K562 (cell line): ENCODE measurements at regions not wholly inside any gene's neighbourhood (a gene's known extent, or its start where the extent isn't known, plus 50 kb on each side); places are given as distances from the start of the nearest gene placed in this dataset.

ENCODE experiments used
- ATAC-seq: fragments of 200-7000 bp; cut with Tn5 transposase; 3 replicates; pipeline ENCODE4 v1.9.1; 2020; ENCODE audit warnings: moderate library complexity
- BruUV-seq: library from RNA; stranded (reverse); fragments of 400-500 nt; replicated peaks from 2 replicates; lab custom pipeline; 2021; lab: Mats Ljungman, UMichigan
- CTCF ChIA-PET: fragments of 300-600 bp; formaldehyde crosslinking; extraction: SDS; loops from one replicate; lab custom pipeline; 2021; ENCODE audit warnings: low intra/inter-chr PET ratio; lab: Yijun Ruan, JAX
- POLR2A ChIA-PET: fragments of 300-600, 350-650 bp; sonication (Branson Sonifier 250); formaldehyde crosslinking; extraction: SDS; loops from one replicate; lab custom pipeline; 2021; ENCODE audit warnings: antibody characterized with exemption, inconsistent platforms; lab: Yijun Ruan, JAX
- DNase-seq, 4 experiments: peaks; one replicate each; pipeline versions ENCODE4 v3.0.0 to v3.0.0-alpha.2; 2011 to 2018; ENCODE audit warnings: low spot score in 3 of 4, mixed read lengths in 3 of 4; ENCODE audit errors: extremely low read depth in 1 of 4
- FAIRE-seq: peaks from 2 replicates; lab custom pipeline; 2011; peaks lifted over from hg19 to GRCh38; lab: Jason Lieb, UNC
- H2AFZ ChIP-seq: 2 replicates; pipeline ENCODE4 v1.6.0; 2011; ENCODE audit warnings: low read depth, low read length, control low read depth, inconsistent platforms
- H3K27ac ChIP-seq: fragments of 200-600 bp; 3 replicates; pipeline ENCODE4 v1.8.0; 2011; ENCODE audit warnings: low read depth, mild to moderate bottlenecking, control low read depth, inconsistent platforms, low read length, moderate library complexity, mixed read lengths; ENCODE audit errors: extremely low read depth
- H3K27me3 ChIP-seq, 2 experiments: fragments of 300-600 bp in 1 of 2; 2 replicates in 1 of 2; 3 replicates in 1 of 2; pipeline versions ENCODE4 v1.6.0 to v1.8.0; 2011; ENCODE audit warnings: inconsistent platforms in 2 of 2, low read length in 2 of 2, mild to moderate bottlenecking in 1 of 2, mixed read lengths in 1 of 2, moderate library complexity in 1 of 2; ENCODE audit not compliant: control insufficient read depth in 2 of 2, insufficient read depth in 2 of 2
- H3K36me3 ChIP-seq: fragments of 300-600 bp; 3 replicates; pipeline ENCODE4 v1.8.0; 2011; ENCODE audit warnings: mild to moderate bottlenecking, low read length, inconsistent platforms; ENCODE audit not compliant: control insufficient read depth, insufficient read depth
- H3K4me1 ChIP-seq, 2 experiments: fragments of 200-600 bp in 1 of 2; replicated peaks in 1 of 2; 2 replicates in 1 of 2; 3 replicates in 1 of 2; pipeline versions ENCODE4 v1.5.1 to v1.8.0; 2011; ENCODE audit warnings: inconsistent platforms in 2 of 2, low read length in 2 of 2, mild to moderate bottlenecking in 1 of 2, mixed read lengths in 1 of 2, moderate library complexity in 1 of 2; ENCODE audit not compliant: control insufficient read depth in 2 of 2, insufficient read depth in 2 of 2
- H3K4me2 ChIP-seq: 2 replicates; pipeline ENCODE4 v1.6.1; 2011; ENCODE audit warnings: low read length, control low read depth, inconsistent platforms, mixed read lengths; ENCODE audit not compliant: insufficient read depth
- H3K4me3 ChIP-seq: fragments of 200-600 bp; sonication (generic), shearing (Covaris generic); 2 replicates; pipeline ENCODE4 v1.5.1; 2016; ENCODE audit warnings: control low read depth, inconsistent platforms
- H3K79me2 ChIP-seq: fragments of 200-600 bp; 3 replicates; pipeline ENCODE4 v1.8.0; 2011; ENCODE audit warnings: low read length, inconsistent platforms; ENCODE audit not compliant: control insufficient read depth, insufficient read depth
- H3K9ac ChIP-seq, 2 experiments: 2 replicates each; pipeline versions ENCODE4 v1.6.0 to v1.6.1; 2011; ENCODE audit warnings: low read depth in 2 of 2, low read length in 2 of 2, control low read depth in 1 of 2, inconsistent platforms in 1 of 2, mild to moderate bottlenecking in 1 of 2, mixed read lengths in 1 of 2; ENCODE audit not compliant: insufficient read depth in 1 of 2
- H3K9me1 ChIP-seq: one replicate; pipeline ENCODE4 v1.6.0; 2011; ENCODE audit warnings: inconsistent platforms, mild to moderate bottlenecking, low read length, moderate library complexity; ENCODE audit not compliant: control insufficient read depth, insufficient read depth
- H3K9me3 ChIP-seq: replicated peaks from 2 replicates; pipeline ENCODE4 v1.5.1; 2011; ENCODE audit warnings: low read depth, low read length, inconsistent platforms; ENCODE audit not compliant: control insufficient read depth, insufficient read depth
- H4K20me1 ChIP-seq: replicated peaks from 2 replicates; pipeline ENCODE4 v1.6.1; 2011; ENCODE audit warnings: low read length, inconsistent platforms, mixed read lengths; ENCODE audit not compliant: control insufficient read depth, insufficient read depth
- ATF4 ChIP-seq: fragments of 450-650 bp; formaldehyde crosslinking; IDR thresholded peaks from 2 replicates; pipeline ENCODE4 v1.4.0; 2022; ENCODE audit warnings: mild to moderate bottlenecking, moderate library complexity
- MAFK ChIP-seq: IDR thresholded peaks from 2 replicates; pipeline ENCODE4 v1.6.1; 2011; ENCODE audit warnings: low read length, improper control_type of control experiment
- MAX ChIP-seq: sonication (generic); formaldehyde crosslinking; IDR thresholded peaks from 2 replicates; pipeline ENCODE4 v1.9.0; 2022; ENCODE audit warnings: mild to moderate bottlenecking, missing genetic modification reagents
- NONO ChIP-seq, 2 experiments: fragments of 200-400 bp in 1 of 2; fragments of 450-650 bp in 1 of 2; formaldehyde crosslinking in 1 of 2; IDR thresholded peaks; 2 replicates each; pipeline ENCODE4 v1.6.1; 2017; ENCODE audit warnings: low read depth in 2 of 2, mild to moderate bottlenecking in 2 of 2, moderate library complexity in 2 of 2, low read length in 1 of 2
- SNAPC5 ChIP-seq: fragments of 250-450 bp; sonication (Bioruptor Pico); IDR thresholded peaks from 2 replicates; pipeline ENCODE4 v1.8.0; 2021; ENCODE audit warnings: moderate library complexity, mild to moderate bottlenecking, inconsistent platforms
- SRSF7 ChIP-seq: fragments of 200-400 bp; formaldehyde crosslinking; optimal IDR thresholded peaks from 2 replicates; pipeline ENCODE3; 2017; ENCODE audit warnings: mild to moderate bottlenecking, low read depth, low read length
- TAF15 ChIP-seq: fragments of 200-400 bp; formaldehyde crosslinking; IDR thresholded peaks from 2 replicates; pipeline ENCODE4 v1.6.1; 2017; ENCODE audit warnings: mild to moderate bottlenecking, low read depth, low read length, moderate library complexity
- ZNF143 ChIP-seq: sonication (generic); formaldehyde crosslinking; IDR thresholded peaks from 2 replicates; pipeline ENCODE4 v1.9.0; 2022; ENCODE audit warnings: mild to moderate bottlenecking, missing genetic modification reagents
- ZNF23 ChIP-seq: fragments of 250-450 bp; sonication (Bioruptor Pico); IDR thresholded peaks from 2 replicates; pipeline ENCODE4 v1.4.0; 2020; ENCODE audit warnings: mild to moderate bottlenecking
- ZNF354B ChIP-seq: fragments of 250-450 bp; sonication (Bioruptor Pico); IDR thresholded peaks from 2 replicates; pipeline ENCODE4 v1.4.0; 2020
- ZNF740 ChIP-seq, 3 experiments: fragments of 200-800 bp in 1 of 3; sonication (Bioruptor generic) in 1 of 3; sonication (generic) in 1 of 3; formaldehyde crosslinking in 1 of 3; IDR thresholded peaks; 2 replicates each; pipeline versions ENCODE4 v1.6.1 to v1.8.0; 2016 to 2022; ENCODE audit warnings: mild to moderate bottlenecking in 2 of 3, missing compliant biosample characterization in 2 of 3, missing genetic modification characterization in 2 of 3, missing genetic modification reagents in 1 of 3
- ZNF785 ChIP-seq: fragments of 250-450 bp; sonication (Bioruptor Pico); IDR thresholded peaks from 2 replicates; pipeline ENCODE4 v1.4.0; 2020; ENCODE audit warnings: mild to moderate bottlenecking
- WGBS: fragments of 100-300 bp; shearing (Covaris generic); methylation state at CpG from one replicate; pipeline ENCODE4 v1.1.6; 2016; ENCODE audit warnings: low coverage, mixed read lengths; ENCODE audit not compliant: insufficient coverage; ENCODE audit errors: missing lambda C conversion rate; 5-methylcytosine and 5-hydroxymethylcytosine counted together
- in situ Hi-C: fragments of 300-500 bp; cut with MboI; formaldehyde crosslinking; loops from 4 replicates; pipeline ENCODE4 v1.15.0; 2018; ENCODE audit warnings: inconsistent platforms, mixed read lengths
- intact Hi-C: fragments of 100-400 bp; cut with micrococcal nuclease; formaldehyde crosslinking; loops from 2 replicates; pipeline ENCODE4 v1.14.2; 2022

GRCh38 chr14:48890333-48890732 lies 695.8 kb downstream of the RPS29 start:
- BruUV-seq, result no TSS peak
- no peak overlapping the region for H3K9ac ChIP-seq
- no peaks in the 10 kb centered on the region for H3K9me1 ChIP-seq
- no peak overlapping the region for H3K27ac ChIP-seq
- CTCF ChIA-PET, result no interaction called here
- FAIRE-seq (no peak), DNase-seq (no peak), ATAC-seq (no peak)
- POLR2A ChIA-PET, result no interaction called here
- H3K79me2 ChIP-seq, result no peaks in the 10 kb centered on the region
- no peaks in the 10 kb centered on the region for H4K20me1 ChIP-seq
- TF ChIP-seq ZNF354B (no peak), ATF4 (CRISPR knock-in tag) (no peak), MAX (CRISPR knock-in tag) (no peak), SRSF7 (no peak), TAF15 (no peak), NONO (IDR thresholded peaks at IDR 0.05; ENCODE audit: low read depth in 2 of 2, low read length in 1 of 2) (no peak), MAFK (no peak), ZNF143 (CRISPR knock-in tag) (no peak), SNAPC5 (CRISPR knock-in tag) (no peak), ZNF740 (CRISPR knock-in tag; IDR thresholded peaks at IDR 0.05) (no peak), ZNF740 (tag; IDR thresholded peaks at IDR 0.05) (no peak), ZNF785 (no peak), ZNF23 (CRISPR knock-in tag) (no peak)
- 0% methylated on average over 1 of the region's 1 CpG for WGBS
- no peak overlapping the region for H3K4me2 ChIP-seq
- H3K9me3 ChIP-seq, result no peaks in the 10 kb centered on the region
- in situ Hi-C loops, result no loop called here
- H3K36me3 ChIP-seq, result no peaks in the 10 kb centered on the region
- H2AFZ ChIP-seq, result no peak overlapping the region
- no peaks in the 10 kb centered on the region for H3K4me1 ChIP-seq
- intact Hi-C loops, result no loop called here
- H3K4me3 ChIP-seq, result no peak overlapping the region
- H3K27me3 ChIP-seq, result no peaks in the 10 kb centered on the region
